HEK293 (cell line): ENCODE measurements at regions not wholly inside any gene's neighbourhood (a gene's known extent, or its start where the extent isn't known, plus 50 kb on each side); places are given as distances from the start of the nearest gene placed in this dataset.
"Not testable (repeated sequence)": the region's sequence is repeated elsewhere in the genome, so short reads cannot be mapped to it uniquely, and the experiment has no call there.

Source experiments
- CTCF ChIA-PET: fragments of 350-600 bp; formaldehyde crosslinking; extraction: SDS; loops from one replicate; lab custom pipeline; 2021; ENCODE audit warnings: antibody characterized with exemption; lab: Yijun Ruan, JAX
- POLR2A ChIA-PET: fragments of 300-600 bp; formaldehyde crosslinking; extraction: SDS; loops from one replicate; lab custom pipeline; 2020; ENCODE audit warnings: antibody characterized with exemption, inconsistent platforms; lab: Yijun Ruan, JAX
- H3K27ac ChIP-seq: fragments of 200-500 bp; sonication (Bioruptor generic); 2 replicates; pipeline ENCODE4 v1.5.1; 2014; ENCODE audit warnings: low read depth, low read length, control low read depth, inconsistent platforms; ENCODE audit errors: extremely low read depth
- H3K36me3 ChIP-seq, 2 experiments: fragments of 200-500 bp in 1 of 2; sonication (Bioruptor generic) in 1 of 2; 1 replicate in 1 of 2; 2 replicates in 1 of 2; pipeline ENCODE4 v1.5.1; 2014 to 2017; ENCODE audit warnings: inconsistent platforms in 2 of 2, low read length in 2 of 2; ENCODE audit not compliant: control insufficient read depth in 2 of 2, insufficient read depth in 1 of 2
- H3K4me1 ChIP-seq: fragments of 200-500 bp; sonication (Bioruptor generic); 2 replicates; pipeline ENCODE4 v1.5.1; 2014; ENCODE audit warnings: mild to moderate bottlenecking, low read length, inconsistent platforms; ENCODE audit not compliant: control insufficient read depth, insufficient read depth
- H3K4me3 ChIP-seq: 2 replicates; pipeline ENCODE4 v1.5.1; 2011; ENCODE audit warnings: low read depth, mild to moderate bottlenecking, control low read depth, low read length, moderate library complexity
- H3K9me3 ChIP-seq: fragments of 200-500 bp; sonication (Bioruptor generic); 2 replicates; pipeline ENCODE4 v1.5.1; 2014; ENCODE audit warnings: low read depth, low read length, inconsistent platforms; ENCODE audit not compliant: control insufficient read depth, insufficient read depth
- ATF2 ChIP-seq: fragments of 450-650 bp; formaldehyde crosslinking; IDR thresholded peaks from 2 replicates; pipeline ENCODE4 v1.5.1; 2016; ENCODE audit warnings: missing biosample characterization, missing genetic modification characterization, low read depth
- HOXD13 ChIP-seq: sonication (generic); formaldehyde crosslinking; IDR thresholded peaks from 2 replicates; pipeline ENCODE4 v1.8.0; 2022; ENCODE audit warnings: missing genetic modification reagents, borderline replicate concordance
- MZF1 ChIP-seq: fragments of 450-650 bp; formaldehyde crosslinking; IDR thresholded peaks from 2 replicates; pipeline ENCODE4 v1.5.1; 2017; ENCODE audit warnings: missing biosample characterization, missing genetic modification characterization, borderline replicate concordance
- PRDM4 ChIP-seq: fragments of 450-650 bp; formaldehyde crosslinking; IDR thresholded peaks from 2 replicates; pipeline ENCODE4 v1.5.1; 2017; ENCODE audit warnings: missing biosample characterization, missing genetic modification characterization
- SALL2 ChIP-seq: fragments of 450-650 bp; formaldehyde crosslinking; IDR thresholded peaks from 2 replicates; pipeline ENCODE4 v1.5.0; 2017; ENCODE audit warnings: missing biosample characterization, mild to moderate bottlenecking, missing genetic modification characterization, borderline replicate concordance
- SP2 ChIP-seq: fragments of 450-650 bp; formaldehyde crosslinking; IDR thresholded peaks from 2 replicates; pipeline ENCODE4 v1.5.1; 2016; ENCODE audit warnings: missing biosample characterization, missing genetic modification characterization
- TSHZ1 ChIP-seq: fragments of 450-650 bp; formaldehyde crosslinking; IDR thresholded peaks from 2 replicates; pipeline ENCODE4 v1.5.1; 2016; ENCODE audit warnings: missing biosample characterization, missing genetic modification characterization, borderline replicate concordance
- ZEB2 ChIP-seq: fragments of 450-650 bp; formaldehyde crosslinking; IDR thresholded peaks from 2 replicates; pipeline ENCODE4 v1.5.1; 2016; ENCODE audit warnings: missing biosample characterization, missing genetic modification characterization
- ZFHX2 ChIP-seq: fragments of 450-650 bp; formaldehyde crosslinking; conservative IDR thresholded peaks from 2 replicates; pipeline ENCODE4 v1.5.1; 2016; ENCODE audit warnings: missing biosample characterization, missing genetic modification characterization
- ZIC2 ChIP-seq: fragments of 450-650 bp; formaldehyde crosslinking; IDR thresholded peaks from 2 replicates; pipeline ENCODE4 v1.5.1; 2016; ENCODE audit warnings: missing biosample characterization, missing genetic modification characterization
- ZNF114 ChIP-seq: fragments of 450-650 bp; formaldehyde crosslinking; IDR thresholded peaks from 2 replicates; pipeline ENCODE4 v1.5.0; 2017; ENCODE audit warnings: missing biosample characterization, missing genetic modification characterization
- ZNF146 ChIP-seq: fragments of 450-650 bp; formaldehyde crosslinking; IDR thresholded peaks from 2 replicates; pipeline ENCODE4 v1.5.1; 2016; ENCODE audit warnings: missing biosample characterization, missing genetic modification characterization
- ZNF16 ChIP-seq: fragments of 450-650 bp; formaldehyde crosslinking; IDR thresholded peaks from 2 replicates; pipeline ENCODE4 v1.5.1; 2016; ENCODE audit warnings: low read depth, missing biosample characterization, missing genetic modification characterization
- ZNF202 ChIP-seq: fragments of 450-650 bp; formaldehyde crosslinking; IDR thresholded peaks from 2 replicates; pipeline ENCODE4 v1.5.1; 2016; ENCODE audit warnings: missing biosample characterization, missing genetic modification characterization, borderline replicate concordance
- ZNF302 ChIP-seq: fragments of 450-650 bp; formaldehyde crosslinking; IDR thresholded peaks from 2 replicates; pipeline ENCODE4 v1.5.1; 2016; ENCODE audit warnings: missing biosample characterization, missing genetic modification characterization, low read depth
- ZNF324 ChIP-seq: fragments of 450-650 bp; formaldehyde crosslinking; IDR thresholded peaks from 2 replicates; pipeline ENCODE4 v1.5.1; 2016; ENCODE audit warnings: missing biosample characterization, missing genetic modification characterization
- ZNF37A ChIP-seq: fragments of 450-650 bp; IDR thresholded peaks from 2 replicates; pipeline ENCODE4 v1.5.1; 2018; ENCODE audit warnings: missing biosample characterization, missing genetic modification characterization
- ZNF394 ChIP-seq: fragments of 450-650 bp; formaldehyde crosslinking; IDR thresholded peaks from 2 replicates; pipeline ENCODE4 v1.5.1; 2016; ENCODE audit warnings: missing biosample characterization, missing genetic modification characterization, mild to moderate bottlenecking, moderate library complexity, borderline replicate concordance
- ZNF530 ChIP-seq: fragments of 450-650 bp; formaldehyde crosslinking; IDR thresholded peaks from 2 replicates; pipeline ENCODE4 v1.5.1; 2016; ENCODE audit warnings: low read depth, missing biosample characterization, missing genetic modification characterization
- ZNF621 ChIP-seq: fragments of 450-650 bp; formaldehyde crosslinking; IDR thresholded peaks from 2 replicates; pipeline ENCODE4 v1.5.1; 2017; ENCODE audit warnings: missing biosample characterization, missing genetic modification characterization
- ZNF660 ChIP-seq: fragments of 450-650 bp; IDR thresholded peaks from 2 replicates; pipeline ENCODE4 v1.5.1; 2018; ENCODE audit warnings: missing biosample characterization, mild to moderate bottlenecking, missing genetic modification characterization
- ZNF792 ChIP-seq: fragments of 450-650 bp; formaldehyde crosslinking; IDR thresholded peaks from 2 replicates; pipeline ENCODE4 v1.5.1; 2016; ENCODE audit warnings: missing biosample characterization, missing genetic modification characterization

- H3K9me3 ChIP-seq, H3K4me1 ChIP-seq, CTCF ChIA-PET, H3K4me3 ChIP-seq, H3K27ac ChIP-seq, POLR2A ChIA-PET, H3K36me3 ChIP-seq: not testable (repeated sequence)
Observed at GRCh38 chr1:213636778-213637177, 351.0 kb upstream of the PROX1 start.

- no peaks in the 10 kb centered on the region for H3K36me3 ChIP-seq
- H3K4me1 ChIP-seq = no peaks in the 10 kb centered on the region
- no peak for TF ChIP-seq ZNF530 (tag by site-specific recombination)
- TF ChIP-seq HOXD13 (CRISPR knock-in tag) = no peak
- no peak for TF ChIP-seq ZNF792 (tag by site-specific recombination)
- TF ChIP-seq ZNF37A (tag by site-specific recombination) = no peak
- no peak for TF ChIP-seq ZNF114 (tag by site-specific recombination)
- TF ChIP-seq ZFHX2 = no peak
- no peak for TF ChIP-seq SP2 (tag by site-specific recombination)
- TF ChIP-seq ZNF146 (tag by site-specific recombination) = no peak
- no peak for TF ChIP-seq ZNF324 (tag by site-specific recombination)
- no peak for TF ChIP-seq ZNF16 (tag by site-specific recombination)
- H3K9me3 ChIP-seq = no peaks in the 10 kb centered on the region
- ChIA-PET CTCF (interaction anchor here (0.6 kb wide), 1 partner anchor 313 kb away, joined by 3 read pairs; no protein-coding TSS in a partner anchor), POLR2A (no interaction called here)
- no peak overlapping the region for H3K27ac ChIP-seq
- no peak overlapping the region for H3K4me3 ChIP-seq
Observed at GRCh38 chr1:213641312-213641711, 346.5 kb upstream of the PROX1 start.

- H3K4me3 ChIP-seq = no peak overlapping the region
- ChIA-PET POLR2A (no interaction called here), CTCF (no interaction called here)
- no peak overlapping the region for H3K27ac ChIP-seq
- H3K9me3 ChIP-seq = no peaks in the 10 kb centered on the region
- no peaks in the 10 kb centered on the region for H3K36me3 ChIP-seq
- TF ChIP-seq ZNF202 (tag by site-specific recombination) (no peak), ZNF394 (no peak), ZIC2 (no peak), PRDM4 (tag by site-specific recombination) (no peak), ZEB2 (tag by site-specific recombination) (no peak)
- no peaks in the 10 kb centered on the region for H3K4me1 ChIP-seq
Observed at GRCh38 chr1:213643360-213643759, 344.4 kb upstream of the PROX1 start.

GRCh38 chr1:213647864-213648650, 339.7 kb upstream of the PROX1 start:
- Histone ChIP-seq H3K27ac (no peak overlapping the region), H3K4me1 (no peaks in the 10 kb centered on the region), H3K4me3 (no peak overlapping the region), H3K36me3 (no peaks in the 10 kb centered on the region), H3K9me3 (no peaks in the 10 kb centered on the region)
- CTCF ChIA-PET = no interaction called here
- POLR2A ChIA-PET = no interaction called here
- TF ChIP-seq ZNF621 (tag by site-specific recombination) (no peak), MZF1 (tag by site-specific recombination) (no peak), SALL2 (tag by site-specific recombination) (no peak), TSHZ1 (tag by site-specific recombination) (no peak), ZNF302 (tag by site-specific recombination) (no peak), ATF2 (peak; percentile 55; the same call in 1 of the 2 replicates), ZNF660 (tag by site-specific recombination) (no peak)
